Mesenchymal stem cell (in vitro differentiated cells and primary cell): ENCODE measurements at regions not wholly inside any gene's neighbourhood (a gene's known extent, or its start where the extent isn't known, plus 50 kb on each side); places are given as distances from the start of the nearest gene placed in this dataset. TPM values are rescaled to one million over a fixed set of nuclear protein-coding genes. Genes with fewer than 3 reads are reported as not detected.
"Not testable (repeated sequence)": the region's sequence is repeated elsewhere in the genome, so short reads cannot be mapped to it uniquely, and the experiment has no call there.

Source experiments
- DNase-seq: peaks from one replicate; pipeline ENCODE4 v3.0.0-alpha.2; 2013
- H2AFZ ChIP-seq: one replicate; pipeline ENCODE4 v1.6.1; 2013; ENCODE audit warnings: low read depth, mild to moderate bottlenecking, control low read depth, inconsistent platforms, low read length, moderate library complexity
- H2AK5ac ChIP-seq: 2 replicates; pipeline ENCODE4 v1.6.1; 2013; ENCODE audit warnings: low read length, moderate library complexity, mild to moderate bottlenecking, inconsistent platforms; ENCODE audit not compliant: severe bottlenecking
- H2BK120ac ChIP-seq: one replicate; pipeline ENCODE4 v1.6.1; 2013; ENCODE audit warnings: low read depth, mild to moderate bottlenecking, inconsistent platforms, low read length, moderate library complexity
- H2BK12ac ChIP-seq, 2 experiments: one replicate each; pipeline ENCODE4 v1.6.1; 2013; ENCODE audit warnings: inconsistent platforms in 2 of 2, low read length in 2 of 2, mild to moderate bottlenecking in 2 of 2, moderate library complexity in 2 of 2, control low read depth in 1 of 2
- H2BK15ac ChIP-seq: one replicate; pipeline ENCODE4 v1.6.1; 2013; ENCODE audit warnings: mild to moderate bottlenecking, low read depth, inconsistent platforms; ENCODE audit not compliant: poor library complexity, severe bottlenecking
- H2BK5ac ChIP-seq: 2 replicates; pipeline ENCODE4 v1.6.1; 2013; ENCODE audit warnings: low read depth, mild to moderate bottlenecking, low read length, control low read depth, inconsistent platforms; ENCODE audit not compliant: poor library complexity, severe bottlenecking
- H3K14ac ChIP-seq, 2 experiments: one replicate each; pipeline ENCODE4 v1.6.1; 2013; ENCODE audit warnings: inconsistent platforms in 2 of 2, low read length in 2 of 2, control low read depth in 1 of 2, mild to moderate bottlenecking in 1 of 2, moderate library complexity in 1 of 2
- H3K18ac ChIP-seq, 2 experiments: one replicate each; pipeline ENCODE4 v1.6.1; 2013; ENCODE audit warnings: inconsistent platforms in 2 of 2, low read length in 2 of 2, control low read depth in 1 of 2, low read depth in 1 of 2, mild to moderate bottlenecking in 1 of 2
- H3K23ac ChIP-seq, 2 experiments: one replicate each; pipeline ENCODE4 v1.6.1; 2013; ENCODE audit warnings: inconsistent platforms in 2 of 2, low read length in 2 of 2, mild to moderate bottlenecking in 2 of 2, moderate library complexity in 2 of 2, control low read depth in 1 of 2
- H3K27ac ChIP-seq: 2 replicates; pipeline ENCODE4 v1.5.1; 2013; ENCODE audit warnings: mild to moderate bottlenecking, moderate library complexity, low read length, control low read depth, inconsistent platforms; ENCODE audit not compliant: poor library complexity, severe bottlenecking
- H3K27me3 ChIP-seq, 2 experiments: 2 replicates each; pipeline versions ENCODE4 v1.6.1 to v1.7.0; 2013; ENCODE audit warnings: low read length in 2 of 2, mild to moderate bottlenecking in 2 of 2, moderate library complexity in 2 of 2, control low read depth in 1 of 2, inconsistent platforms in 1 of 2; ENCODE audit not compliant: control insufficient read depth in 1 of 2, insufficient read depth in 1 of 2
- H3K36me3 ChIP-seq, 2 experiments: 2 replicates each; pipeline versions ENCODE4 v1.6.1 to v1.7.0; 2013; ENCODE audit warnings: low read length in 2 of 2, control low read depth in 1 of 2, inconsistent platforms in 1 of 2, low read depth in 1 of 2, mild to moderate bottlenecking in 1 of 2; ENCODE audit not compliant: insufficient read depth in 2 of 2, control insufficient read depth in 1 of 2
- H3K4ac ChIP-seq, 2 experiments: one replicate each; pipeline ENCODE4 v1.6.1; 2013; ENCODE audit warnings: inconsistent platforms in 2 of 2, low read length in 2 of 2, mild to moderate bottlenecking in 2 of 2, moderate library complexity in 2 of 2, control low read depth in 1 of 2, low read depth in 1 of 2
- H3K4me1 ChIP-seq: 2 replicates; pipeline ENCODE4 v1.6.1; 2013; ENCODE audit warnings: low read depth, low read length, control low read depth; ENCODE audit not compliant: control insufficient read depth, insufficient read depth
- H3K4me2 ChIP-seq: 2 replicates; pipeline ENCODE4 v1.6.1; 2013; ENCODE audit warnings: low read length, mild to moderate bottlenecking, inconsistent platforms; ENCODE audit not compliant: poor library complexity, severe bottlenecking
- H3K4me3 ChIP-seq, 2 experiments: 2 replicates each; pipeline versions ENCODE4 v1.5.1 to v1.7.0; 2013; ENCODE audit warnings: low read length in 2 of 2, mild to moderate bottlenecking in 2 of 2, control low read depth in 1 of 2, low read depth in 1 of 2; ENCODE audit not compliant: insufficient read depth in 1 of 2
- H3K79me1 ChIP-seq: replicated peaks from 2 replicates; pipeline ENCODE4 v1.6.1; 2013; ENCODE audit warnings: mild to moderate bottlenecking, control low read depth, low read length, inconsistent platforms; ENCODE audit not compliant: poor library complexity, severe bottlenecking
- H3K9ac ChIP-seq: 2 replicates; pipeline ENCODE4 v1.7.0; 2013; ENCODE audit warnings: mild to moderate bottlenecking, low read length, moderate library complexity
- H3K9me3 ChIP-seq: 2 replicates; pipeline ENCODE4 v1.7.0; 2013; ENCODE audit warnings: mild to moderate bottlenecking, low read length; ENCODE audit not compliant: control insufficient read depth
- H4K8ac ChIP-seq: one replicate; pipeline ENCODE4 v1.6.1; 2013; ENCODE audit warnings: inconsistent platforms, mild to moderate bottlenecking, low read length, moderate library complexity
- H4K91ac ChIP-seq: one replicate; pipeline ENCODE4 v1.6.1; 2013; ENCODE audit warnings: mild to moderate bottlenecking, low read length, inconsistent platforms
- WGBS: methylation state at CpG from one replicate; pipeline ENCODE4 v1.1.7; 2013; ENCODE audit warnings: mixed read lengths; 5-methylcytosine and 5-hydroxymethylcytosine counted together
- small RNA-seq: library from polyadenylated mRNA; stranded (forward); fragments of <200 nt; extraction: miRNeasy Mini kit (QIAGEN cat#:217004); gene quantifications from one replicate; pipeline ENCODE3, GENCODE V24; 2013; ENCODE audit warnings: low read depth

- not testable (repeated sequence) for H4K8ac ChIP-seq, H3K27me3 ChIP-seq, H2AK5ac ChIP-seq, H3K36me3 ChIP-seq, H3K79me1 ChIP-seq, H2BK5ac ChIP-seq, H2BK12ac ChIP-seq, DNase-seq, H3K23ac ChIP-seq, H3K9ac ChIP-seq, H2BK120ac ChIP-seq, H3K4ac ChIP-seq, H3K14ac ChIP-seq, H3K4me1 ChIP-seq, H3K4me2 ChIP-seq, H3K4me3 ChIP-seq, H3K18ac ChIP-seq, H2AFZ ChIP-seq, H4K91ac ChIP-seq, H3K9me3 ChIP-seq, H2BK15ac ChIP-seq, H3K27ac ChIP-seq
These were observed 201.0 kb downstream of the POTED start for GRCh38 chr21:13810559-13810958.

- not testable (repeated sequence) for H3K18ac ChIP-seq, H3K9me3 ChIP-seq, H3K27me3 ChIP-seq, H2BK5ac ChIP-seq, H3K79me1 ChIP-seq, H3K27ac ChIP-seq, H4K8ac ChIP-seq, H3K4me3 ChIP-seq, H3K4me2 ChIP-seq, H2BK120ac ChIP-seq, DNase-seq, H3K14ac ChIP-seq, H4K91ac ChIP-seq, H3K4ac ChIP-seq, H2AK5ac ChIP-seq, H2BK12ac ChIP-seq, H3K36me3 ChIP-seq, H2AFZ ChIP-seq, H3K9ac ChIP-seq, H3K4me1 ChIP-seq, H2BK15ac ChIP-seq, H3K23ac ChIP-seq
- WGBS, result 70% methylated on average over 6 of the region's 7 CpGs
These were observed 196.9 kb downstream of the POTED start for GRCh38 chr21:13806444-13806843.

- WGBS, result 72% methylated on average over 7 of the region's 7 CpGs
- H2BK15ac ChIP-seq, result not testable (repeated sequence)
These were observed 193.2 kb downstream of the POTED start for GRCh38 chr21:13802757-13803156.

More at GRCh38 chr21:13802757-13803156, 193.2 kb downstream of the POTED start:
- not testable (repeated sequence) for H3K9ac ChIP-seq, DNase-seq, H3K4me2 ChIP-seq, H4K91ac ChIP-seq, H4K8ac ChIP-seq, H3K27ac ChIP-seq, H3K4ac ChIP-seq, H3K14ac ChIP-seq, H2BK12ac ChIP-seq, H2AK5ac ChIP-seq, H3K4me1 ChIP-seq, H3K27me3 ChIP-seq, H3K9me3 ChIP-seq, H3K18ac ChIP-seq, H2AFZ ChIP-seq, H3K23ac ChIP-seq, H3K36me3 ChIP-seq, H3K4me3 ChIP-seq, H2BK120ac ChIP-seq, H2BK5ac ChIP-seq, H3K79me1 ChIP-seq

Small RNAs in the stretch of these regions (small RNA-seq; reads per million reads assigned to genes)
- gene RNU6-954P (not detected), gene ZNF114P1 (not detected)
